Activated CD4-positive, alpha-beta memory T cell treated with anti-CD3 and anti-CD28 coated beads, Interleukin-2, amount 10 ng/mL, durations not matched to agents 7 days and 5 days (primary cell): ENCODE measurements at regions not wholly inside any gene's neighbourhood (a gene's known extent, or its start where the extent isn't known, plus 50 kb on each side); places are given as distances from the start of the nearest gene placed in this dataset.

ENCODE experiments used
- CTCF ChIA-PET: fragments of 350-600 bp; sonication (Branson Sonifier 250); formaldehyde crosslinking; loops from one replicate; lab custom pipeline; 2021; ENCODE audit warnings: antibody characterized with exemption, inconsistent platforms; lab: Charles Lee
- POLR2A ChIA-PET: fragments of 350-600 bp; sonication (Branson Sonifier 250); formaldehyde crosslinking; loops from one replicate; lab custom pipeline; 2021; ENCODE audit warnings: antibody characterized with exemption; lab: Charles Lee
- DNase-seq: peaks from one replicate; pipeline ENCODE4 v3.0.0-alpha.2; 2020
- H3K27ac Mint-ChIP-seq: one replicate; pipeline ENCODE4 v1.8.0; 2021; ENCODE audit warnings: mild to moderate bottlenecking, mixed read lengths
- H3K27me3 Mint-ChIP-seq: one replicate; pipeline ENCODE4 v1.8.0; 2021; ENCODE audit warnings: mixed read lengths
- H3K36me3 Mint-ChIP-seq: one replicate; pipeline ENCODE4 v1.8.0; 2021; ENCODE audit warnings: low read depth, mixed read lengths
- H3K4me1 Mint-ChIP-seq: one replicate; pipeline ENCODE4 v1.8.0; 2021; ENCODE audit warnings: mixed read lengths
- H3K4me3 Mint-ChIP-seq: one replicate; pipeline ENCODE4 v1.8.0; 2021; ENCODE audit warnings: mild to moderate bottlenecking, mixed read lengths
- H3K9me3 Mint-ChIP-seq: one replicate; pipeline ENCODE4 v1.8.0; 2021; ENCODE audit warnings: mixed read lengths

DNA sequence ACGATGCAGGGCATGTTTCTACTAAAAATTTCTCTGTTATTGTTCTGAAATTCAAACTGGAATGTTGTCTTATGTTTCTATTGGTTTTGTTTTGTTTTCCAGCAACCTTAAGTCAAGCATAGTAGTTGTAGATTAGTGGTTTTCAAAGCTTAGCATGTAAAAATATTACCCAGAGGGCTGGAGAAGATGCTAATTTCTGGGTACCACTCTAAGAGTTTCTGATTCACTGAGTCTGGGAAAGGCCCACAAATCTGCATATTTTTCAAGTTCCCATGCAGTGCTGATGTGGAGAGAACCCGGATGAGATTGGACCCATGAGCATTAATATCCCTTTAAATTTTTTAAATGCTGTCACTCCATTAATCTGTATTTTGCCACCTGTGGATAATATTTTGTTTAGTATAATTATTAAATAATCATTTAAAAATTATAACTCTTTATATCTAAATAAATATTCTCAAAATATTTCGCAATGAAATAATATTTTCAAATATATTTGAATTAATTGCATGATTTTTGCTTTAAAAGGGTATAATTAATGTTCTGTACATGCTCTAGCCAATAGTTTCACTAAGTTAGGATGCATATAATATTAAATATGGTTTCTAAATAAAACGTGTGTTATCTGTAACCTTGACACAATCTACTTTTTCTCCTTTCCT is 1274.7 kb upstream of the CADM2 start:
- ChIA-PET POLR2A (no interaction called here), CTCF (no interaction called here)
- H3K36me3 Mint-ChIP-seq, result no peaks in the 10 kb centered on the region

GRCh38 chr3:83706669-83707068 is 1252.1 kb upstream of the CADM2 start:
- H3K27me3 Mint-ChIP-seq, result no peaks in the 10 kb centered on the region
- no peaks in the 10 kb centered on the region for H3K36me3 Mint-ChIP-seq
- H3K4me3 Mint-ChIP-seq, result no peak overlapping the region
- DNase-seq, result no peak
- no peak overlapping the region for H3K27ac Mint-ChIP-seq
- no peaks in the 10 kb centered on the region for H3K4me1 Mint-ChIP-seq
- ChIA-PET CTCF (no interaction called here), POLR2A (no interaction called here)
- H3K9me3 Mint-ChIP-seq, result peaks cover 10% of the 10 kb centered on the region

More for the DNA sequence above, 1274.7 kb upstream of the CADM2 start:
- no peak overlapping the region for H3K4me3 Mint-ChIP-seq
- peaks cover 13% of the 10 kb centered on the region for H3K9me3 Mint-ChIP-seq
- no peaks in the 10 kb centered on the region for H3K4me1 Mint-ChIP-seq
- H3K27ac Mint-ChIP-seq, result no peak overlapping the region
- no peaks in the 10 kb centered on the region for H3K27me3 Mint-ChIP-seq
- DNase-seq, result no peak

DNA sequence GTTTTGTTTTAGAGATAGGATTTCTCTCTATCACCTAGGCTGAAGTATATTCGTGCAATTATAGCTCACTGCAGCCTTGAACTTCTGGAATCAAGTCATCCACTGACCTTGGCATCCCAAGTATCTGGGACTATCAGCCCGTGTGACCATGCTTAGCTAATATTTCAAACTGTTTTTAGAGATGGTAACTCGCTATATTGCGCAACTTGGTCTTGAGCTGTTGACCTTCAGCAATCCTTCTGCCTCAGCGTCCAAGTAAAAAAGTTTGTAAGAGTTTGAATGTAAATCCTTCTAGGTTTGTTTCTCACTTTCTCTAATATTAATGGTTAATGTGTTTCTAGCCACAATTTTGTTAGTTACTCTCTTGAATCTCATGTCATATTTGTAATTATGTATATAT is 1243.5 kb upstream of the CADM2 start:
- no peak for DNase-seq
- no peak overlapping the region for H3K4me3 Mint-ChIP-seq
- no peaks in the 10 kb centered on the region for H3K9me3 Mint-ChIP-seq
- CTCF ChIA-PET, result no interaction called here
- H3K36me3 Mint-ChIP-seq, result no peaks in the 10 kb centered on the region
- H3K27ac Mint-ChIP-seq, result no peak overlapping the region
- no peaks in the 10 kb centered on the region for H3K27me3 Mint-ChIP-seq
- no peaks in the 10 kb centered on the region for H3K4me1 Mint-ChIP-seq
- POLR2A ChIA-PET, result no interaction called here

DNA sequence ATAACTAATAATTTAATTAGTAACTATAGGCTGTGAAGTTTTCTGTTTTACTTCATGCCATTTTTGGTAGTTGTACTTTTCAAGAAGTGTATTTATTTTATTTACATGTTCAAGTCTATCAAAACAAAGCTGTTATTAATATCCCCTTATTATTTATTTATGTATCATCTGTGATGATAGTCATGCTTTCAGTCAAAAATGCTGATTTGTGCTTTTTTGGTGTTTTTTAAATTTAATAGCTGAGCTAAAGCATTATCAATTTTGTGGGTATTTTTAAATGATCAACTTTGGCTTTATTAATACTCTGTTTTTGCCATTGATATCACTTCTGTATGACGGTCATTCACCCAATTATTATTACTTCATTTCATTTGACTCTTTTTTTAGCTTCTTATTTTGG is 1229.2 kb upstream of the CADM2 start:
- Mint-ChIP-seq H3K4me3 (no peak overlapping the region), H3K27me3 (no peaks in the 10 kb centered on the region), H3K36me3 (no peaks in the 10 kb centered on the region), H3K4me1 (no peaks in the 10 kb centered on the region), H3K27ac (no peak overlapping the region), H3K9me3 (peaks cover 11% of the 10 kb centered on the region)
- POLR2A ChIA-PET, result no interaction called here
- CTCF ChIA-PET, result no interaction called here
- no peak for DNase-seq

GRCh38 chr3:83734656-83735055 is 1224.1 kb upstream of the CADM2 start:
- H3K9me3 Mint-ChIP-seq, result peaks cover 2% of the 10 kb centered on the region
- no peaks in the 10 kb centered on the region for H3K27me3 Mint-ChIP-seq
- ChIA-PET POLR2A (no interaction called here), CTCF (no interaction called here)
- H3K27ac Mint-ChIP-seq, result no peak overlapping the region
- H3K4me3 Mint-ChIP-seq, result no peak overlapping the region
- H3K4me1 Mint-ChIP-seq, result no peaks in the 10 kb centered on the region
- no peaks in the 10 kb centered on the region for H3K36me3 Mint-ChIP-seq
- DNase-seq, result no peak

GRCh38 chr3:83738202-83738601 is 1220.6 kb upstream of the CADM2 start:
- no peak overlapping the region for H3K27ac Mint-ChIP-seq
- H3K4me3 Mint-ChIP-seq, result no peak overlapping the region
- no peaks in the 10 kb centered on the region for H3K27me3 Mint-ChIP-seq
- H3K36me3 Mint-ChIP-seq, result no peaks in the 10 kb centered on the region
- no peaks in the 10 kb centered on the region for H3K4me1 Mint-ChIP-seq
- DNase-seq, result no peak
- peaks cover 2% of the 10 kb centered on the region for H3K9me3 Mint-ChIP-seq
- ChIA-PET CTCF (no interaction called here), POLR2A (no interaction called here)

DNA sequence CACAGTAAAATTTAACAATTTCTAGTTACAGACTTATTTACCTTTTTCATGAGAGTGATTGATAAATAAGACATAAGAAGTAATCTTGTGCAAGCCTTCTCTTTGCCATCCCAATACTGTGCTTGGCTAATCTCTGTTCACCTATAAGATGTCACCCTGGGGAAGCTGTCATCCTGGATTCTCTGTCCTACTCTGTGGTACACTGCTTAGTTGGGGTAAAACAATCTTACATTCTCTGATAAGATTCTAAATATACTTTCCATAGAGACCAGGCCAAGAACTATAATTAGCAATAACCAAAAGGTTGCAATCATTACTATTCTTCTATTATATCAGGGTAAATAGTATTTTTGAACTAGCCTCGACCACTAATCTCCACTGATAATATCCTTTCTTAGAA is 1218.3 kb upstream of the CADM2 start:
- DNase-seq, result no peak
- CTCF ChIA-PET, result no interaction called here
- POLR2A ChIA-PET, result no interaction called here

GRCh38 chr3:83765956-83766355 is 1192.8 kb upstream of the CADM2 start:
- H3K36me3 Mint-ChIP-seq, result no peaks in the 10 kb centered on the region
- H3K27me3 Mint-ChIP-seq, result no peaks in the 10 kb centered on the region
- POLR2A ChIA-PET, result no interaction called here
- H3K9me3 Mint-ChIP-seq, result peaks cover 16% of the 10 kb centered on the region
- no peak overlapping the region for H3K27ac Mint-ChIP-seq
- no peak for DNase-seq
- no peak overlapping the region for H3K4me3 Mint-ChIP-seq
- CTCF ChIA-PET, result no interaction called here
- no peaks in the 10 kb centered on the region for H3K4me1 Mint-ChIP-seq

More for the DNA sequence above, 1218.3 kb upstream of the CADM2 start:
- Mint-ChIP-seq H3K9me3 (no peaks in the 10 kb centered on the region), H3K36me3 (no peaks in the 10 kb centered on the region), H3K4me1 (no peaks in the 10 kb centered on the region), H3K4me3 (no peak overlapping the region), H3K27ac (no peak overlapping the region), H3K27me3 (no peaks in the 10 kb centered on the region)

- Mint-ChIP-seq H3K4me3 (no peak overlapping the region), H3K9me3 (peaks cover 3% of the 10 kb centered on the region), H3K4me1 (no peaks in the 10 kb centered on the region), H3K36me3 (no peaks in the 10 kb centered on the region), H3K27ac (no peak overlapping the region), H3K27me3 (no peaks in the 10 kb centered on the region)
- DNase-seq, result no peak
- ChIA-PET CTCF (no interaction called here), POLR2A (no interaction called here)
These were observed 1188.8 kb upstream of the CADM2 start for GRCh38 chr3:83769791-83770663.

GRCh38 chr3:83770664-83771402 is 1188.0 kb upstream of the CADM2 start:
- Mint-ChIP-seq H3K36me3 (no peaks in the 10 kb centered on the region), H3K9me3 (peaks cover 2% of the 10 kb centered on the region), H3K27ac (no peak overlapping the region), H3K4me3 (no peak overlapping the region), H3K4me1 (no peaks in the 10 kb centered on the region), H3K27me3 (no peaks in the 10 kb centered on the region)
- DNase-seq, result no peak
- CTCF ChIA-PET, result no interaction called here
- POLR2A ChIA-PET, result no interaction called here

DNA sequence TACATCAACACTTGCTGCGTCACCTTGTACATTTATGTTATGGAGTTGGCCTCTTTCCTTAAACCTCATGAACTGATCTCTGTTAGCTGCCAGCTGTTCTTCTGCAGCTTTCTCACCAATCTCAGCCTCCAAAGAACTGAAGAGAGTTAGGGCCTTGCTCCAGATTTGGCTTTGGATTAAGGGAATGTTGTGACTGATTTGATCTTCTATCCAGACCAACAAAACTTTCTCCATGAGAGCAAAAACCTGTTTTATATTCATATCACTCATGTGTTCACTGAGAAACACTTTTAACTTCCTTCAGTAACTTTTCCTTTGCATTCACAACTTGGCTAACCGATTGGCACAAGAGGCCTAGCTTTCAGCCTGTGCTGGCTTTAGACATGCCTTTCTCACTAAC is 1156.0 kb upstream of the CADM2 start:
- ChIA-PET POLR2A (no interaction called here), CTCF (no interaction called here)
- Mint-ChIP-seq H3K27me3 (no peaks in the 10 kb centered on the region), H3K36me3 (no peaks in the 10 kb centered on the region), H3K9me3 (peaks cover 4% of the 10 kb centered on the region), H3K4me1 (no peaks in the 10 kb centered on the region), H3K4me3 (no peak overlapping the region), H3K27ac (no peak overlapping the region)
- no peak for DNase-seq

GRCh38 chr3:83807511-83807910 is 1151.3 kb upstream of the CADM2 start:
- Mint-ChIP-seq H3K4me3 (no peak overlapping the region), H3K27ac (no peak overlapping the region), H3K9me3 (no peaks in the 10 kb centered on the region), H3K27me3 (no peaks in the 10 kb centered on the region), H3K4me1 (no peaks in the 10 kb centered on the region), H3K36me3 (no peaks in the 10 kb centered on the region)
- DNase-seq, result no peak
- CTCF ChIA-PET, result no interaction called here
- POLR2A ChIA-PET, result no interaction called here

DNA sequence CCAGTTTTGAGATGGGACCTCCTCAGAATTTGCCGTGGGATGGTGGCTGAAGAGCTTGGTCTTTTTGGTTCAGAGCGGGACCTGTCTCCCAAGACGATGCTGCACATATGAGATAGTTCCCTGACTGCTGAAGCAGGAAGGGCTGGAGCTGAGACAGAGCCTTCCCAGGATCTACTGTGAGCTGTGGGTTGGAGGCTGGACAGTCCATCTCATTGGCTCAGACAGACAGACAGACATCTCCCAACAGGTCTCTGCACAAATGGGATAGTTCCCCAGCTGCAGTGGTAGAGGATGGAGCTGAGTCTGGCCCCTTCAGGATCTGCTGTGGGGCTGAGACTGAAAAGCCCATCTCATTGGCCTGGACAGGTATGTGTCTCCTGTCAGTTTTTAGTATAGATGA is 1145.6 kb upstream of the CADM2 start:
- Mint-ChIP-seq H3K27ac (no peak overlapping the region), H3K36me3 (no peaks in the 10 kb centered on the region), H3K4me1 (no peaks in the 10 kb centered on the region), H3K4me3 (no peak overlapping the region), H3K9me3 (peaks cover 10% of the 10 kb centered on the region), H3K27me3 (no peaks in the 10 kb centered on the region)
- POLR2A ChIA-PET, result no interaction called here
- CTCF ChIA-PET, result no interaction called here
- no peak for DNase-seq
